ENCODE measurements at regions not wholly inside any gene's neighbourhood (a gene's known extent, or its start where the extent isn't known, plus 50 kb on each side); places are given as distances from the start of the nearest gene placed in this dataset.

- TF ChIP-seq CTCF (IDR thresholded peaks at IDR 0.05; ENCODE audit: low read depth, low read length) (no peak), POLR2A (IDR thresholded peaks at IDR 0.05; ENCODE audit: extremely low read depth, insufficient read length) (no peak), MAX (IDR thresholded peaks at IDR 0.05; ENCODE audit: low read depth, low read length) (no peak), MYC (IDR thresholded peaks at IDR 0.05; ENCODE audit: low read depth, low read length) (no peak)
These were observed 197.3 kb upstream of the GADL1 start for GRCh38 chr3:31091748-31092147.
